ENCODE measurements at regions not wholly inside any gene's neighbourhood (a gene's known extent, or its start where the extent isn't known, plus 50 kb on each side); places are given as distances from the start of the nearest gene placed in this dataset.

DNA sequence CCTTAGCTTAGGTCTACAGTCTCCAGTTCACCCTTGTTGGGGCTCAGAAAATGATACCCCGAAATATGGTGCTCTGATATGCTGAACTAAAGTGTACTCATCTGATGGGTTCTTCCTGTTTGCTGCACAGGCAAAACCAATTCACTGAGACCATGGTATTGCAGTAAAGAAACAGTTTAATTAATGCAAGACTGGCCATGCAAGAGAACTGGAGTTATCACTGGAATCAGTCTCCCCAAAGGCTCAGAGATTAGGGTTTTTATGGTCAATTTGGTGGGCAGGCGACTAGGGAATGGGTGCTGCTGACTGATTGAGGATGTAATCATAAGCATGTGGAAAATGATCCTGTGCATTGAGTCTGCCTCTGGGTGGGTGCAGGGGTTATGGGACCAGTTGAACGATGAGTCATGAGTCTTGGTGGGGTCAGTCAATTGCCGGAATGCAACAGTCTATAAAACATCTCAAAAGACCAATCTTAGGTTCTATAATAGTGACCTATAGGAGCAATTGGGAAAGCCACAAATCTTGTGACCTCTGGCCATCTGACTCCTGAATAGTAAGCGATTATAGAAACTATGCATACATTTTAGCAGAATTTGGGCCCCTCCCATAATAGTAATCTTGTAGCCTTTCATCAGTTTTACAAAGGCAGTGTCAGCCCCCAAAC lies 113.0 kb upstream of the ANKRD55 start:
- DNase-seq, result no peak
- H3F3A ChIP-seq (ENCODE audit: insufficient read depth), result peaks cover 25% of the 10 kb centered on the region
- H2AFZ ChIP-seq, result no peak overlapping the region
- H3K36me3 ChIP-seq (ENCODE audit: low read depth), result no peaks in the 10 kb centered on the region
- TF ChIP-seq EZH2 (IDR thresholded peaks at IDR 0.05; ENCODE audit: insufficient read depth, poor library complexity, severe bottlenecking), result no peak
- TF ChIP-seq EZH2phosphoT487 (IDR thresholded peaks at IDR 0.05; ENCODE audit: insufficient read depth, low read depth), result no peak
- H3K4me1 ChIP-seq (ENCODE audit: insufficient read depth), result peaks cover 31% of the 10 kb centered on the region
- H3K27me3 ChIP-seq (replicated peaks; ENCODE audit: insufficient read depth), result no peaks in the 10 kb centered on the region
- no peak overlapping the region for H3K4me3 ChIP-seq
- no peak overlapping the region for H3K9ac ChIP-seq
- H3K9me2 ChIP-seq (ENCODE audit: insufficient read depth), result no peaks in the 10 kb centered on the region
- no peaks in the 10 kb centered on the region for H4K20me1 ChIP-seq (ENCODE audit: insufficient read depth)
- in situ Hi-C loops (cut with MboI), result no loop called here
- H3K27ac ChIP-seq, result no peak overlapping the region
- H3K9me3 ChIP-seq (ENCODE audit: low read depth), result no peaks in the 10 kb centered on the region
- no peak overlapping the region for H3K4me2 ChIP-seq (ENCODE audit: unreplicated experiment)
- H3K79me2 ChIP-seq (ENCODE audit: insufficient read depth), result no peaks in the 10 kb centered on the region
- WGBS, 2 experiments (ENCODE audit: low coverage in 1 of 2, low lambda C conversion rate in 2 of 2, missing lambda C conversion rate in 2 of 2), result 74 to 75% methylated on average over 5 of the region's 5 CpGs

DNA sequence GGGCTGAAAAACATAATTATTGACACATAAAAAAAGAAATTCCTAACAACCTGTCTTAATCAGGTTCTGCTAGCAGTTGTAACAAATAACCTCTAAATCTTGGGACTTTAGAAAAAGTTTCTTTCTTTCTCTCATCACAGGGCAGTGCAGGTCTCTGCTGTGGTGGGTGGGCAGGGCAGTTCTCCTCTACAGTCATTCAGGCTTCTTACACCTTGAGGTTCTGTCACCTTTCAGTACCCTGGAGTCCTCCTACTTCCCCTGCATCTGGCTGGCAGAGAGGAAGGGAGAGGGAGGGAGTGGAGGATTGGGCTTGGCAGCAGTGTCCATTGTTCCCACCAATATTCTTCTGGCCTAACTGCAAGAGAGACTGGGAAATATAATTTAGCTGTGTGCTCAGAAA lies 112.2 kb upstream of the ANKRD55 start:
- H4K20me1 ChIP-seq (ENCODE audit: insufficient read depth), result no peaks in the 10 kb centered on the region
- H3K27ac ChIP-seq, result no peak overlapping the region
- H3K9ac ChIP-seq, result no peak overlapping the region
- H3K27me3 ChIP-seq (replicated peaks; ENCODE audit: insufficient read depth), result no peaks in the 10 kb centered on the region
- peaks cover 22% of the 10 kb centered on the region for H3K4me1 ChIP-seq (ENCODE audit: insufficient read depth)
- no peak overlapping the region for H3K4me3 ChIP-seq
- H3K36me3 ChIP-seq (ENCODE audit: low read depth), result no peaks in the 10 kb centered on the region
- TF ChIP-seq EZH2phosphoT487 (IDR thresholded peaks at IDR 0.05; ENCODE audit: insufficient read depth, low read depth) (no peak), EZH2 (IDR thresholded peaks at IDR 0.05; ENCODE audit: insufficient read depth, poor library complexity, severe bottlenecking) (no peak)
- H3K9me3 ChIP-seq (ENCODE audit: low read depth), result no peaks in the 10 kb centered on the region
- no peak overlapping the region for H3K4me2 ChIP-seq (ENCODE audit: unreplicated experiment)
- DNase-seq, result no peak
- H3F3A ChIP-seq (ENCODE audit: insufficient read depth), result peaks cover 17% of the 10 kb centered on the region
- H2AFZ ChIP-seq, result no peak overlapping the region
- H3K9me2 ChIP-seq (ENCODE audit: insufficient read depth), result no peaks in the 10 kb centered on the region
- in situ Hi-C loops (cut with MboI), result no loop called here
- no peaks in the 10 kb centered on the region for H3K79me2 ChIP-seq (ENCODE audit: insufficient read depth)

DNA sequence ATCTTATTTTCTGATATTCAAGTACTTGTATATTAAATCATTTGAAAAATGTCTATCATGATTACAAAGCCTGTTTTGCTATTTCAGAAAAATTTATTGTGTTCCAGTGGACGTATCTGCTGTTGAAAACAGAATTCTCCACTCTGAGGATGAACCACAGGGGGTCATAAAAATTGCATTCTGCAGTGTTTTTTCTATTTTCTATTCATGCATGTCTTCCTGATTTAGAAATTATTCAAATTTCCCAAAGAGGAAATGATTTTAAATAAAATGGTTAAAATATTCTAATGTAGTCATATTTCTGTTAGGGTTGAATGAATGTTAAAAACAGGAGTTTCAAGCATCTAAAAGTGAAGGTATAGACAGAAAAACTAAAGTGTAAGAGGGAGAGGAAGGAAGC lies 111.5 kb upstream of the ANKRD55 start:
- WGBS, 2 experiments (ENCODE audit: low coverage in 1 of 2, low lambda C conversion rate in 2 of 2, missing lambda C conversion rate in 2 of 2), result 55 to 56% methylated on average over 1 of the region's 1 CpG
- Histone ChIP-seq H3K9me3 (ENCODE audit: low read depth) (no peaks in the 10 kb centered on the region), H3K9me2 (ENCODE audit: insufficient read depth) (no peaks in the 10 kb centered on the region), H2AFZ (no peak overlapping the region), H3K4me3 (no peak overlapping the region), H3K27me3 (replicated peaks; ENCODE audit: insufficient read depth) (no peaks in the 10 kb centered on the region), H4K20me1 (ENCODE audit: insufficient read depth) (no peaks in the 10 kb centered on the region), H3F3A (ENCODE audit: insufficient read depth) (peaks cover 9% of the 10 kb centered on the region), H3K4me1 (ENCODE audit: insufficient read depth) (peaks cover 16% of the 10 kb centered on the region), H3K9ac (no peak overlapping the region), H3K27ac (no peak overlapping the region), H3K4me2 (ENCODE audit: unreplicated experiment) (no peak overlapping the region), H3K36me3 (ENCODE audit: low read depth) (no peaks in the 10 kb centered on the region), H3K79me2 (ENCODE audit: insufficient read depth) (no peaks in the 10 kb centered on the region)
- in situ Hi-C loops (cut with MboI), result no loop called here
- no peak for DNase-seq
- no peak for TF ChIP-seq EZH2 (IDR thresholded peaks at IDR 0.05; ENCODE audit: insufficient read depth, poor library complexity, severe bottlenecking)
- TF ChIP-seq EZH2phosphoT487 (IDR thresholded peaks at IDR 0.05; ENCODE audit: insufficient read depth, low read depth), result no peak

DNA sequence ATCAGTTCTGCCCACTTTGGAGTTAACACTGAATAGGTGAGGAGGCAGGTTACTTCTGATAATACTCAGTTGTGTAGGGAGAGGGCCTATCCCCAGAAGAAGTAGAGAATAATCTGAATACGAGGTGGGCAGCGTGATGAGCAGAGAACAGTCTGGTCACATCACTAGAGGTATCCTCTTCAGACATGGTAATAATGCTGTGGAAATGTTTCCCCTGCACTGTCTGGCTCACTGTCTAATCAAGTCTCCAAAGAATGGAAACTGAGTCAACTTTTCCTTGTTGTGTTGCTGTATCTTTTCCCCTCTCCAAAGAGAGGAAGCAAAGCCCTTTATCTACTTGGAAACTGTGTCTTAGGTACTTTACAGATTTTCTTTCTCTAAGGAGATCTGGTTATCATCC lies 110.9 kb upstream of the ANKRD55 start:
- Histone ChIP-seq H3K79me2 (ENCODE audit: insufficient read depth) (no peaks in the 10 kb centered on the region), H3F3A (ENCODE audit: insufficient read depth) (peaks cover 5% of the 10 kb centered on the region; the same call in 1 of the 2 replicates), H3K36me3 (ENCODE audit: low read depth) (no peaks in the 10 kb centered on the region), H4K20me1 (ENCODE audit: insufficient read depth) (no peaks in the 10 kb centered on the region), H3K4me2 (ENCODE audit: unreplicated experiment) (no peak overlapping the region), H3K4me1 (ENCODE audit: insufficient read depth) (peaks cover 16% of the 10 kb centered on the region), H3K9me3 (ENCODE audit: low read depth) (no peaks in the 10 kb centered on the region), H3K9me2 (ENCODE audit: insufficient read depth) (no peaks in the 10 kb centered on the region), H2AFZ (no peak overlapping the region), H3K4me3 (no peak overlapping the region), H3K27me3 (replicated peaks; ENCODE audit: insufficient read depth) (no peaks in the 10 kb centered on the region), H3K9ac (no peak overlapping the region), H3K27ac (no peak overlapping the region)
- WGBS, 2 experiments (ENCODE audit: low coverage in 1 of 2, low lambda C conversion rate in 2 of 2, missing lambda C conversion rate in 2 of 2), result 100% methylated on average over 2 of the region's 2 CpGs
- in situ Hi-C loops (cut with MboI), result no loop called here
- TF ChIP-seq EZH2 (IDR thresholded peaks at IDR 0.05; ENCODE audit: insufficient read depth, poor library complexity, severe bottlenecking) (no peak), EZH2phosphoT487 (IDR thresholded peaks at IDR 0.05; ENCODE audit: insufficient read depth, low read depth) (no peak)
- no peak for DNase-seq

DNA sequence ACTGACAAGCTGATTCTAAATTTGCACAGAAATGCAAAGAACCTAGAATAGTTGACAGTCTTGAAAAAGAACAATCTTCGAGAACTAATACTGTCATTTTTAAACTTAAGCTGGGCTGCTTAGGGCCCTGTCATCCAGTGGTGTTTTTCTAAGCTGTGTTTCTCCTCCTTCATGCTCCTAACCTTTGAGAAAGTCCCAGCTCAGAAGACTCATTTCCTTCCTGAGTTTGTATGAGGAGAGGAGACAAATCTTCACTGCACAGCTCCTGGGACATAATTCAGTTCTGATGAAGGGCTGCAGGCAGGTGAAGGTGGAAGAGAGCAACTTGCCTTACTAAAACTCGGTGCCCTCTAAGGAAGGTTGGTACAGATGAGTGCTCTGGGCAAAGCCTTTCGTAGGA lies 109.5 kb upstream of the ANKRD55 start:
- no peaks in the 10 kb centered on the region for H3K36me3 ChIP-seq (ENCODE audit: low read depth)
- H3K27me3 ChIP-seq (replicated peaks; ENCODE audit: insufficient read depth), result no peaks in the 10 kb centered on the region; the same call in 1 of the 2 replicates
- H3K4me2 ChIP-seq (ENCODE audit: unreplicated experiment), result no peak overlapping the region
- peaks cover 5% of the 10 kb centered on the region; the same call in 1 of the 2 replicates for H3F3A ChIP-seq (ENCODE audit: insufficient read depth)
- DNase-seq, result no peak
- no peak overlapping the region for H3K27ac ChIP-seq
- no peaks in the 10 kb centered on the region for H3K9me3 ChIP-seq (ENCODE audit: low read depth)
- H3K9me2 ChIP-seq (ENCODE audit: insufficient read depth), result no peaks in the 10 kb centered on the region
- no peak overlapping the region for H2AFZ ChIP-seq
- no peaks in the 10 kb centered on the region for H3K79me2 ChIP-seq (ENCODE audit: insufficient read depth)
- no peak overlapping the region for H3K4me3 ChIP-seq
- TF ChIP-seq EZH2 (IDR thresholded peaks at IDR 0.05; ENCODE audit: insufficient read depth, poor library complexity, severe bottlenecking) (no peak), EZH2phosphoT487 (IDR thresholded peaks at IDR 0.05; ENCODE audit: insufficient read depth, low read depth) (no peak)
- WGBS, 2 experiments (ENCODE audit: low coverage in 1 of 2, low lambda C conversion rate in 2 of 2, missing lambda C conversion rate in 2 of 2), result 88 to 89% methylated on average over 3 of the region's 3 CpGs
- in situ Hi-C loops (cut with MboI), result no loop called here
- peaks cover 14% of the 10 kb centered on the region for H3K4me1 ChIP-seq (ENCODE audit: insufficient read depth)
- H4K20me1 ChIP-seq (ENCODE audit: insufficient read depth), result no peaks in the 10 kb centered on the region
- no peak overlapping the region for H3K9ac ChIP-seq

Data from GM23248 (cell line).